A673 (cell line): ENCODE measurements at regions not wholly inside any gene's neighbourhood (a gene's known extent, or its start where the extent isn't known, plus 50 kb on each side); places are given as distances from the start of the nearest gene placed in this dataset.

Source experiments
- BruUV-seq: library from RNA; stranded (reverse); fragments of 400-500 nt; replicated peaks from 2 replicates; lab custom pipeline; 2021; lab: Mats Ljungman, UMichigan
- CTCF ChIA-PET: fragments of 300-600 bp; sonication (Branson Sonifier 250); formaldehyde crosslinking; loops from one replicate; lab custom pipeline; 2022; ENCODE audit warnings: antibody characterized with exemption; lab: Charles Lee
- POLR2A ChIA-PET: fragments of 300-600 bp; sonication (Branson Sonifier 250); formaldehyde crosslinking; loops from one replicate; lab custom pipeline; 2022; ENCODE audit warnings: antibody characterized with exemption; ENCODE audit not compliant: low non-redundant PET; lab: Charles Lee
- DNase-seq: peaks from one replicate; pipeline ENCODE4 v3.0.0-alpha.2; 2015; ENCODE audit warnings: low spot score
- H3K27ac ChIP-seq: fragments of 200-600 bp; sonication (generic); 2 replicates; pipeline ENCODE4 v1.5.1; 2016; ENCODE audit warnings: mixed run types, low read depth, mild to moderate bottlenecking, mixed read lengths, antibody characterized with exemption, low read length; ENCODE audit not compliant: poor library complexity, severe bottlenecking
- H3K27me3 ChIP-seq: fragments of 200-600 bp; sonication (generic); replicated peaks from 2 replicates; pipeline ENCODE4 v1.6.1; 2017; ENCODE audit warnings: mixed run types, low read depth, mild to moderate bottlenecking, mixed read lengths, antibody characterized with exemption, low read length; ENCODE audit not compliant: insufficient read depth, poor library complexity
- H3K36me3 ChIP-seq: fragments of 200-600 bp; sonication (generic); 2 replicates; pipeline ENCODE4 v1.6.1; 2016; ENCODE audit warnings: mixed run types, mild to moderate bottlenecking, mixed read lengths, antibody characterized with exemption, low read length; ENCODE audit not compliant: insufficient read depth, poor library complexity, severe bottlenecking
- H3K4me1 ChIP-seq: fragments of 200-600 bp; sonication (generic); 2 replicates; pipeline ENCODE4 v1.6.1; 2017; ENCODE audit warnings: mixed run types, mild to moderate bottlenecking, mixed read lengths, antibody characterized with exemption, low read length; ENCODE audit not compliant: insufficient read depth, poor library complexity, severe bottlenecking
- H3K4me3 ChIP-seq: fragments of 200-600 bp; sonication (generic); 2 replicates; pipeline ENCODE4 v1.5.1; 2016; ENCODE audit warnings: low read depth, mixed run types, mild to moderate bottlenecking, mixed read lengths, low read length; ENCODE audit not compliant: poor library complexity, severe bottlenecking
- H3K9me3 ChIP-seq: fragments of 200-600 bp; sonication (generic); 2 replicates; pipeline ENCODE4 v1.6.1; 2016; ENCODE audit warnings: mixed run types, low read depth, mild to moderate bottlenecking, mixed read lengths, antibody characterized with exemption, low read length; ENCODE audit not compliant: poor library complexity, severe bottlenecking
- EZH2 ChIP-seq: fragments of 200-600 bp; sonication (generic); IDR thresholded peaks from 2 replicates; pipeline ENCODE4 v1.6.1; 2017; ENCODE audit warnings: borderline replicate concordance, low read depth, mild to moderate bottlenecking, mixed read lengths, antibody characterized with exemption, low read length; ENCODE audit not compliant: poor library complexity, severe bottlenecking
- intact Hi-C: fragments of 100-400 bp; cut with micrococcal nuclease; formaldehyde crosslinking; loops from one replicate; pipeline ENCODE4 v1.10.0; 2022; ENCODE audit not compliant: unreplicated experiment
- TF ChIP-seq, protein P1 (sequence below): fragments of 300-800, 200-600 bp; sonication (generic); conservative IDR thresholded peaks from 2 replicates; pipeline ENCODE4 v1.5.1; 2017; ENCODE audit warnings: low read depth, mild to moderate bottlenecking, antibody characterized with exemption, low read length, moderate library complexity, mixed read lengths

GRCh38 chr4:36891971-36892370 is 352.6 kb upstream of the NWD2 start:
- intact Hi-C loops: no loop called here
- Histone ChIP-seq H3K4me3 (no peak overlapping the region), H3K36me3 (no peaks in the 10 kb centered on the region), H3K4me1 (no peaks in the 10 kb centered on the region), H3K9me3 (peaks cover 13% of the 10 kb centered on the region), H3K27me3 (no peaks in the 10 kb centered on the region), H3K27ac (no peak overlapping the region)
- TF ChIP-seq, protein P1, sequence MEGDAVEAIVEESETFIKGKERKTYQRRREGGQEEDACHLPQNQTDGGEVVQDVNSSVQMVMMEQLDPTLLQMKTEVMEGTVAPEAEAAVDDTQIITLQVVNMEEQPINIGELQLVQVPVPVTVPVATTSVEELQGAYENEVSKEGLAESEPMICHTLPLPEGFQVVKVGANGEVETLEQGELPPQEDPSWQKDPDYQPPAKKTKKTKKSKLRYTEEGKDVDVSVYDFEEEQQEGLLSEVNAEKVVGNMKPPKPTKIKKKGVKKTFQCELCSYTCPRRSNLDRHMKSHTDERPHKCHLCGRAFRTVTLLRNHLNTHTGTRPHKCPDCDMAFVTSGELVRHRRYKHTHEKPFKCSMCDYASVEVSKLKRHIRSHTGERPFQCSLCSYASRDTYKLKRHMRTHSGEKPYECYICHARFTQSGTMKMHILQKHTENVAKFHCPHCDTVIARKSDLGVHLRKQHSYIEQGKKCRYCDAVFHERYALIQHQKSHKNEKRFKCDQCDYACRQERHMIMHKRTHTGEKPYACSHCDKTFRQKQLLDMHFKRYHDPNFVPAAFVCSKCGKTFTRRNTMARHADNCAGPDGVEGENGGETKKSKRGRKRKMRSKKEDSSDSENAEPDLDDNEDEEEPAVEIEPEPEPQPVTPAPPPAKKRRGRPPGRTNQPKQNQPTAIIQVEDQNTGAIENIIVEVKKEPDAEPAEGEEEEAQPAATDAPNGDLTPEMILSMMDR: no peak
- TF ChIP-seq EZH2: no peak
- ChIA-PET CTCF (no interaction called here), POLR2A (no interaction called here)
- no TSS peak for BruUV-seq
- no peak for DNase-seq

DNA sequence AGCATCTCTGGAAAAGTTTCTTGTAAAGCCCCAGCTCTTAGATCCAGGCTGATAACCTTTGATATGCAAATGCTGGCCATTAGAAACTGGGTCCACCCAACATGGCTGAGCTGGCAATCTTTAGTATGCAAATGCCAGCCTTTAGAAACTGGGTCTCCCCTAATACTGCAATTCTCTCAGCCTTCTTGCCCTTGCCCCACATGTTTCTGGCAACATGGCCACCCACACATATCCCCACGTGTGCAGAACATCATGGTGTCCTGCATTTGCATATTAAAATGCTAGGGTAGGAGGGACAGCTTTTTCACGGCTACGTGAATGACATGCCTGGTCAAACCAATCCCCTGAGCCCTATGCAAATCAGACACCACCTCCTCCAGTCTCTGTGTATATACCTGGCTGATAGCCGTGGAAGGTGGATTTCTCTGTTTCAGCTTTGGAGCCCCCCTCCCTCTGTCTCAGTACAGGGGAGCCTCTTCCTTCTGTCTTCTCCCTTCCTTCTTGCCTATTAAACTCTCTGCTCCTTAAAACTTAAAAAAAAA is 344.0 kb upstream of the NWD2 start:
- H3K36me3 ChIP-seq: no peaks in the 10 kb centered on the region

GRCh38 chr4:36904823-36905222 is 339.7 kb upstream of the NWD2 start:
- POLR2A ChIA-PET: no interaction called here
- intact Hi-C loops: no loop called here
- CTCF ChIA-PET: no interaction called here
- no peaks in the 10 kb centered on the region for H3K27me3 ChIP-seq
- H3K4me1 ChIP-seq: no peaks in the 10 kb centered on the region
- no peaks in the 10 kb centered on the region for H3K36me3 ChIP-seq
- no TSS peak for BruUV-seq
- no peak for DNase-seq
- TF ChIP-seq, protein P1: no peak
- TF ChIP-seq EZH2: no peak
- H3K27ac ChIP-seq: no peak overlapping the region
- no peak overlapping the region for H3K4me3 ChIP-seq
- peaks cover 13% of the 10 kb centered on the region for H3K9me3 ChIP-seq

More for the DNA sequence above, 344.0 kb upstream of the NWD2 start:
- no TSS peak for BruUV-seq
- ChIA-PET CTCF (no interaction called here), POLR2A (no interaction called here)
- Histone ChIP-seq H3K27ac (no peak overlapping the region), H3K9me3 (peaks cover 14% of the 10 kb centered on the region), H3K4me1 (no peaks in the 10 kb centered on the region), H3K27me3 (no peaks in the 10 kb centered on the region), H3K4me3 (no peak overlapping the region)
- intact Hi-C loops: no loop called here
- DNase-seq: no peak
- no peak for TF ChIP-seq EZH2
- TF ChIP-seq, protein P1: no peak
